GM19452 (cell line): ENCODE measurements at regions not wholly inside any gene's neighbourhood (a gene's known extent, or its start where the extent isn't known, plus 50 kb on each side); places are given as distances from the start of the nearest gene placed in this dataset.
"Not testable (repeated sequence)": the region's sequence is repeated elsewhere in the genome, so short reads cannot be mapped to it uniquely, and the experiment has no call there.

Experiments used
- ATAC-seq: cut with Tn5 transposase; IDR thresholded peaks from one replicate; pipeline ENCODE4 v1.9.1; 2021; ENCODE audit not compliant: unreplicated experiment

DNA sequence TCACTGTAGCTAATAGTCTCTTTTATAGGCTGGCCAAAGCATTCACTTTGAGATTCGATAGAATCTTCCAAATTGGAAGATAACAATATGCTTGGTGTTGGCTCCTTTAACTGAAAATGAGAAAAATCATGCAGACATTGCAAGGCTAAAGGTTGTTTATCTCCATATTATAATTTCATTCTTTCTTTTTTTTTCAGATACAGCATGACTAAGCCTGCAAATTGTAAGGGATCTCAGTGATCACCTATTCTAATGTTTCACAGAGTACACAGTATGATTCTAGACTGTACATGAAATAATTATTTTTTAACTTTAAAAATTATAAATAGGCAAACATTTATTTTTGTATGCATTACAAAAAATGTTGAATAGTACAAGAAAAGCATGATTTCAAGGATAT, 451.7 kb upstream of the DDI1 start:
- no peak for ATAC-seq

DNA sequence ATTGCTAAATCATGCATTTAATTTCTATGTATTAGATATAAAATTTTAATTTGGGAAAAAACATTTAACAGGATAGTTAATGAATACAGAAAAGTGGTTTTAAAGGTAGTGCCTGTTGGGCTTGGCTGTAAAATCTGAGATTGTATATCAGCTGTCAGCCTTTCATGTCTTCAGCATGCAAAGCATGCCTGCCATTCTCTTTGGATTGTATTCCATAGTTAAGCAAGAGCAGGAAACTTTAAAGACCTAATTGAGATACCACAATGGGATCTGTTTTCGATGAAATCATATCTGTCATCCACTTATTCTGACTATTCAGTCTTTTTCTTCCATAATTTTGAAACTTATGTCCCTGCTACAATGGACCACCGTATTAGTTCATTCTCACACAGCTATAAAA, 451.0 kb upstream of the DDI1 start:
- no peak for ATAC-seq

DNA sequence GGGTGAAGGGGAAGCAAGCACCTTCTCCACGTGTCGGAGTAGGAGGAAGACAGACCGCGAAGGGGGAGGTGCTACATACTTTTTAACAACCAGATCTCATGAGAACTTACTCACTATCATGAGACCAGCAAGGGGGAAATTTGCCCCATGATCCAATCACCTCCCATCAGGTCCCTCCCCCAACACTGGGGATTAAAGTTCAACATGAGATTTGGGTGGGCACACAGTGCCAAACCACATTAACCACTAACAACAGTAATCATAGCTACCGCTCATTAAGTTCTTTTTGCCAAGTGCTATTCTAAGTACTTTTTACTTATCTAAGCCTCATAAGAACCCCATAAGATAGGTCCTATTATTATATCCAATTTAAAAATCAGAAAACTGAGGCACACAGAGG, 450.5 kb upstream of the DDI1 start:
- ATAC-seq: no peak

DNA sequence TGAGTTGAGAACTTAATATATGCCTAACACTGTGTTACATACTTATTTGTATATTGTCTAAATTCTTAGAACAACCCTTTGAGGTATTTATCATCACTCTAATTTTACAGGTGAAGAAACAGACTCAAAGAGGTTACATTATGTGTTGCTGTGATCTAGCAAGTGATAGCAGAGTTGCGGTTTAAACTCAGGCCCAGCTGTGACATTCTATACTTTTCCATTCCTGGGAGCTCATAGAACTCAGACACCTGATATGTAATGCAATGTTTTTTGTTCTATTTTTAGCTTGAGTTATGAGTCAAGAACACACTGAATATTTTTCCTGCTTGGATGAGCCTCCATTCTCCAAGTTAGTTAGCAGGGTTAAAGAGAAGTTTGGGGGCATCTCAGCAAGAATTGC, 449.7 kb upstream of the DDI1 start:
- ATAC-seq: no peak

DNA sequence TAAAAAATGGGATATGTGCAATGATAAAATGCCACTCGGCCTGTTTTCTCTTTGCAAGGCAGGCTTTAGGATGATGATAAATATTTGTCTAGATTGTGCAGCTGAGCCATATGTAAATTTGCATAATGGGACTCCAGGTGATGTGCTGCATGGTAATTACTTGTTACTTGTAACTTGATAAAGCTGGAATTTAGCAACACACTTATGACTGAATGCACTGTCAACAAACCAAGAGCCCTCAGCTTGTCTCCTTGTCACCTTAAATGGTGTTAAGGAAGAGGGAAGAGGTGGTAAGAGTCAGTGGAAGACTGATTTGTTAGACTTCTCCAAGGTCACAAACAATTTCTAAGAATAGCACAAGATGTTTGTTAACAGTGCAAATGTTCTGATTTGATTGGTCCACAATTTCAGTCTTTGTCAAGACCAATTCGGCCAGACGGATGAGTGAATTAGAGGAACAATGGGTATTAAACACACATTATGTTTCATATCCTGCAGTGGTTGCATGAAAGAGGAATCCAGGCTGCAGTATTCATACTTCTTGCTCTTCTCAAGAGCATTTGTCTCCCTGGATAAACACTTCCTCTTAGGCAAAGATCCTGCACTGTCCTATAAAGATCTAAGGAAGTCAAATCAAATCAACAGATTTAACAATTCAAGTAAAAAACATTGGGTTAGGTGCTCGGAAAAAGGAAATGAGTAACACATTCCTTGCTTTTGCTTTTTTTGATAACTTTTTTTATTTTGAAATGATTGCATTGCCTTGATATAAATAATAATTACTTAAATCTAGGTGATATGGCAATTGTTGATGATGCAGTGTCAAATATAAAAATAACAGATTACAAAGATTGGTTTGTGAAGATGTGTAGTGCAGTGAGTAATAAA, 448.3 kb upstream of the DDI1 start:
- no peak for ATAC-seq

DNA sequence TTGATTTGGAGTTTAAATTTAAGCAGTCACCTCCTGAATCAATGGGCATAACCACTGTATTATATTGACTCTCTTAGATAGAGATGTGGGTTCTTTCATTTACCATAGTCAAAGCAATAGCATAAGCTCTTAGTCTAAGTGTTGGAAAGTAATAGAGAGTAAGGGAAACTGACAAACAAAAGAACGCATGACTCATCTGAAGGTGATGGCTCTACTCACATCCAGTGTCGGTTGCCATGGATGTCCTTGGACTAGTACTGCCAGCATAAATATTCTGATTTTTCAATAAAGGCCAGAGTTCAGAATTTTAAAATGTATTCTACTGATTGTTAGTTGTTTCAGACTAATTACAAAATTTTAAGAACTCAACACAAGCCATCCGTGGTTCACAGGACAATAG, 444.9 kb upstream of the DDI1 start:
- ATAC-seq: no peak

DNA sequence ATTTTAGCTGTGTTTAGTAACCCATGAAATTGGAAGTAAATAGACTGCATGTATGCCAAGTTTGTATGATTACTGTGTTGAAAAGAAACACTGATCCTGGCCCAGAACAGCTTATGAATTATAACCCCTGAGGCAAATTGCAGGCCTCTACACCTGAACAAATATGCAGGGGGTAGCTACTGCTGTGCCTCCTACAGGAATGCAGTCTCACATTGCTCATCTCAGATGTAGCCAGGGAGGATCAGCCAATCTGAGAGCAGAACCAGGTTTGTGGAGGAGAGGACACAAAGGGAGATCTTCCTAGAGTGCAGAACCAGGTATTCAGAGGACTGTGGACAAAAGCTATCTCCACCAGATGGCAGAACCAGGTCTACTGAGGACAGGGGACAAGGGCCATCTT, 442.2 kb upstream of the DDI1 start:
- no peak for ATAC-seq

DNA sequence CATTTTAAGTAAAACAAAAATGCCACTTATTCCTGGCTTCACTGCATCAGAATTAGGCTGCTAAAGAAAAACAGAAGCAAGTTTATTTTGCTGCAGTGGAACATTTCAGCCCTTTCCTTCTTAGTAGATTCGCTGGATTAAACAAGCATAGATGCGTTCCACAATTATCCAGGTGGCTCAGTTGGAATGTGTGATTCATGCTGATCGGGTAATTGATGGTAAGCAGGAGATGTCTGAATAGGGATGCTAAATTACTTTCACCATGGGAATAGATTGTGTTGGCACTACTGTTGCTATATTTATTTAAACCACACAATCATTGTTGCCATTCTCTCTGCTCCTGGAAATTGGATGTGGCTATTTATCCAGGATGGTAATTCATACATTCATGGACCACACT, 440.1 kb upstream of the DDI1 start:
- no peak for ATAC-seq

DNA sequence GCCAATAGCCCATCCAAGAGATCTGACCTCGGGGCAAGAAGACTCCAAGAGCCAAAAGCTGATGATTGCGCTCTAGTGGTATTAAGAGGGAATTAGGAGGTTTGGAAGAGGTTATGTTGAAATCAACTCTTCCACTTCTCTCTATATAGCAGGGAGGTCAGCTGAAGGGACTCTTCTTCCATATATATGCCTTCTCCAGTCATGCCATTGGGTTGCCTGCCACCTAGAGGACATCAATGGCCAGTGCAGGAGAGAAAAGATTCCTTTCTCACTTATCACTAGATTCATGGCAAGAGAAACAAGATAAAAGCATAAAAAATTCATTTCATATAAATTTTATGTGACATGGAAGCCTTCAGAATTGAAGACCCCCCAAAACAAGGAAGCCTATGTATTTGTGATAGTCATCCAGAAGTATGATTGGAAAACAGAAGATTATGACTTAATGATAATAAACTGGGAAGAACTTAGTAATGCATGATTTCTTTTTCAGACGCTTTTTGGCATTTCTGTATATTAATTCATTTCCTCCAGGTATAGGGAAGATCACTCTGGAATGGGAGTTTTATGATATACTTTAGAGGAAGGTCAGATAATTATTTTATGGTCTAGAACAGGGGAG, 435.1 kb upstream of the DDI1 start:
- peak; percentile 97 for ATAC-seq

DNA sequence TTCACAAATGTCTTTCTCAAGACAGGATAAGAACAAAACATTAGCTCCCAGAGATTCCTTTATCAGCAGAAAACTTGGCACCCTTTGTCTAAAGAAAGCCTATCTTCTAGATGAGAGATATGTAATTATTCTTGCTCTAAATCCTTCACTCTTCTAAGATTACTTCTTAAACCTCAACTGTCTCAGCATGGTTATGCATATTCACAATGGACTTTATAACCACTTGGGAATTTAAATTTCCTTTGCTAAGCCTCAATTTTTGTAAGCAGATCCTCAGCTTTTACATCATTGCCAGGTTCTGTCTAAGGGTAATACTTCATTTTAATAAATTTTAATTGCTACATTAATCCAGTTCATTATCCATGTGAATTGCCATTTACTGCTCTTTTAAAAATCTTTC, 433.6 kb upstream of the DDI1 start:
- no peak for ATAC-seq

DNA sequence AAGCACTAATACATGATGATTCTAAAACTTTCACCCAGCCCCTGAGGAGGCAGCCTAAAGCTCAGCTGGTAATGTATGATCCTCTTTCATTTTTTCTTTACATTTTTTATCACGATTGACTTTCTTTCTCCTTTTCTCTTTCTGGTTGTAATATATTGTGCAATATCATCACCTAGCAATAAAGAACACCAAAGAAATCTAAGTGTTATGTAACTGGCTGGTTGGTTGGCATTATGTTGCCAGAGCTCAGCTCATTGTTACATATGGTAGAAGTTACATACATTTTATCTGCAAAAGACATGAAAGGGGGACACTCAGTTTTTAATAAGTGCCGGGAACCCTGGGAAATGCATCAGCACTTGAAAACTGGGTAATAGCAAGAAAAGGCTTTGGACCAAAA, 432.1 kb upstream of the DDI1 start:
- no peak for ATAC-seq

DNA sequence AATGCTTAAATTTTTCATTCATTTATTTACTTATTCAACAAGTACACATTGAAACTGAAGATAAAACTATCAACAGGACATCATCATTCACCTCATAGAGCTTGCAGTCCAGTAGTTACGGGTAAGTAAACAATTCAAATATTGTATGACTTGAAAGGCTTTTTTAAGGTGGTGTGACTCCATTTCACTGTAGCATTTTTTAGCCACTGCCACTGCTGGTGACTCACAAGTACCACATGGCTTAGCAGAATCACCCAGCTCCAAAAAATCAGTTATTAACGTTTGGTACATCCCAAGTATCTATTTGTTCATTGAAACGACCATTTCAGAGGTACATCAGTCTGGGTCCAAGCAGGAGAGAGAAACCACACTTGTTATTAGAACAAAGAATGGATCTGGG, 427.9 kb upstream of the DDI1 start:
- ATAC-seq: no peak

DNA sequence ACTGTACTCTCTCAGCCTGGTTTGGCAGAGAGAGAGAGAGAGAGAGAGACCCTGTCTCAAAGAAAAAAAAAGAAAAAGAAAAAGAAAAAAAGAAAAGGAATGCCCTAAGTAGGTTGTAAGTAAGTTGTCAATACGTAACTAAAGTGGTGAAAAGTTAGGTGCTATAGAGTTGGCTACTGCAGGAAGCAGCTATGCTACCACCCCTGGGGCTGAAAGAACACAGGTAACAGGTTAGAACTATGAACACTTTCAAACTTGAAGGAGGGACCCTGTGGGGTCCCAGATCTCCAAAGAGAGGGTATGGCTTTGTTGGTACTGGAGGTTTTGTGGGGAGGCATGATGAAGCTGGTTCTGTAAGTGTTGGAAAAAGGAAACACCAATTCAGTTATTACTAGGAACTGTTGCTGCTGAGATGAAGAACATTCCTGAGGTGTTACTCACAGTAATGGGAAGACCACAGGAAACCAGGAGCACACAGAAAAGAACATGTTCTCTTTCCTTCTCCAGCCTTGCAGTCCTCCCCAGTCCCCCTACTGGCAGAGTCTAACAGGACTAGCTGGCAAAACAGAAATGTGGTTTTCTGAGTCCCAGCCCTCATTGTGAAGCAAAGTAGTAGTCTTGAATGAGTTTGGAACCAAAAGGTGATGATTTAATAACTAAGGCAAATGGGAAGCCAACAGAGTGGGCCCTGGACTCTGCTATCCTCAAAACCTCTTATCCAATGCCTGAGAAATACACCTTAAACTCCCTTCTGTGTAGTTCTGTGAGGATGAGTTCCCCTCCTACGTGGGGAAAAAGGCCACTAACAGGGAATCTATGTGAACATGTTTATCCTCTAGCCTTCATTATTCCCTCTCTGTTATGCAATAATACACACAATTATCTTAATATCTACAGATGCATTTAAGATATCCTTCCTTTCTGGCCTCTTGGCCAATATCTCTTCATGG, 427.0 kb upstream of the DDI1 start:
- no peak for ATAC-seq

DNA sequence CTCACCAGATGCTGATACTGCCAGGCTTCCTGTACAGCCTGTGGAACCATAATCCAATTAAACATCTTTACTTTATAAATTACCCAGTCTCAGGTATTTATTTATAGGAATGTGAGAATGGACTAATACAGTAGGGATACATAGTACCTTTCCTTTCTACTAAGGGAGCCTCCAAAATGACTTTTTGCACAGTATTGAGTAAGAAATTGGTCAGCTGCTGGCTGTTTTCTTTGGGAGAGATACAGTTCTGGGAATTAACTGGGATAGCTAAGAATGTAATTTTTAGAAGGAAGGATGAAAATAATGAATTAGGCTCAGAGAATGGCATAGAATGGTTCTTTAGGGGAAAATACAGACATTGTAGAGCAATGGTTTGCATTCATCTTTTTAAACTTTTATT, 426.0 kb upstream of the DDI1 start:
- ATAC-seq: no peak

DNA sequence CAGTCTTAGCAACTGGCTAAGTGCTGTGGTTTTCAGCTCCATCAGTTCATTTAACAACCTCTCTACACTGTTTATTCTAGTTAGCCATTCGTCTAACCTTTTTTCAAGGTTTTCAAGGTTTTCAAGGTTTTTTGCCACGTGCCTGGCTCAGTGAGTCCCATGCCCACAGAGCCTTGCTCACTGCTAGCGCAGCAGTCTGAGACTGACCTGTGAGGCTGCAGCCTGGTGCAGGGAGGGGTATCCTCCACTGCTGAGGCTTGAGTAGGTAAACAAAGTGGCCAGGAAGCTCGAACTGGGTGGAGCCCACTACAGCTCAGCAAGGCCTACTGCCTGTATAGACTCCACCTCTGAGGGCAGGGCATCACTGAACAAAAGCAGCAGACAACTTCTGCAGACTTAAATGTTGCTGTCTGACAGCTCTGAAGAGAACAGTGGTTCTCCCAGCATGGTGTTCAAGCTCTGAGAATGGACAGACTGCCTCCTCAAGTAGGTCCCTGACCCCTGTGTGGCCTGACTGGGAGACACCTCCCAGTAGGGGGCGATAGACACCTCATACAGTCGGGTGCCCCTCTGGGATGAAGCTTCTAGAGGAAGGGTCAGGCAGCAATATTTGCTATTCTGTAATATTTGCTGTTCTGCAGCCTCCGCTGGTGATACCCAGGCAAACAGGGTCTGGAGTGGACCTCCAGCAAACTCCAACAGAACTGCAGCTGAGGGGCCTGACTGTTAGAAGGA, 424.7 kb upstream of the DDI1 start:
- ATAC-seq: not testable (repeated sequence)

DNA sequence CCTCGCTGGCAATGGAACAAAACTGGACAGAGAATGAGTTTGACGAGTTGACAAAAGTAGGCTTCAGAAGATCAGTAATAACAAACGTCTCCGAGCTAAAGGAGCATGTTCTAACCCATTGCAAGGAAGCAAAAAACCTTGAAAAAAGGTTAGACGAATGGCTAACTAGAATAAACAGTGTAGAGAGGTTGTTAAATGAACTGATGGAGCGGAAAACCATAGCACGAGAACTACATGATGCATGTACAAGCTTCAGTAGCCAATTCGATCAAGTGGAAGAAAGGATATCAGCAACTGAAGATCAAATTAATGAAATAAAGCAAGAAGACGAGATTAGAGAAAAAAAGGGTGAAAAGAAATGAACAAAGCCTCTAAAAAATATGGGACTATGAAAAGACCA, 424.0 kb upstream of the DDI1 start:
- not testable (repeated sequence) for ATAC-seq

DNA sequence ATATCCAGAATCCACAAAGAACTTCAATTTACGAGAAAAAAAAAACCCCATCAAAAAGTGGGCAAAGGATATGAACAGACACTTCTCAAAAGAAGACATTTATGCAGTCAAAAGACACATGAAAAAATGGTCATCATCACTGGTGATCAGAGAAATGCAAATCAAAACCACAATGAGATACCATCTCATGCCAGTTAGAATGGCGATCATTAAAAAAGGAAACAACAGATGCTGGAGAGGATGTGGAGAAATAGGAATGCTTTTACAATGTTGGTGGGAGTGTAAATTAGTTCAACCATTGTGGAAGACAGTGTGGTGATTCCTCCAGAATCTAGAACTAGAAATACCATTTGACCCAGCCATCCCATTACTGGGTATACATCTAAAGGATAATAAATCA, 419.9 kb upstream of the DDI1 start:
- not testable (repeated sequence) for ATAC-seq

DNA sequence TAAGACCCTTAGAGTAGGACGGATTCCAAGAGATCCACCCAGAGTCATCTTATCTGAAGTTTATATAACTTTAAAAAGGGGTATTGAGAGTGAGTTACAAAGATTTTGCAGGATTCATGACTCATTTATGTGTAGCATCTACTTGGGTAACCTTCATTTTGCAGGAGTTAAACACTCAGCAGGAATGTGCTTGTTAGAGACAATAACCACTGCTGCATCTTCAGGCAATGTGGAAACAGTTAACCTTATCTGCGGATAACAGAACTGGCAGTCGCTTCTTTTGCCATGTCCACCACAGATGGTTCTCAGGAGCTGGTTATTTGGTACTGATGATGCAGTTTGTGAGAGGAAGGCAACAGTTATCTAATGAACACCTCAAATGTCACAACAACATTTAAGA, 417.9 kb upstream of the DDI1 start:
- no peak for ATAC-seq

DNA sequence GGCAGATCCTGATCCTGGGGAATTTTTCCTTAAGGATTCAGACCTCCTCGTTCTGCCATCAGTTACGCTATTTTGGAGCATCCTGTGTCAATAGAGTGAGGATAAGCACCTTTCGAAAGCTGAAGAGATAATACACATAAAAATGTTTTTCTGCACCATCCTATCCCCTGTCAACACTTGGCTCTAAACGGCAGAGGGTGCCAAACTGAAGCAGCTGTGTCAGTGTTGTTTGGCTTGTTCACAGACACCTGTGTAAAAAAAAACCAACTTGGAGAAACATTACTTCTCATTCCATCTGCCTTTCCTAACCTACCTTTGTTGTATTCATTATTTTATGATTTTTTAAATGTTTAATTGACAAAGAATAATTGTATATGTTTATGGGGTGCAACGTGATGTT, 417.0 kb upstream of the DDI1 start:
- ATAC-seq: no peak

DNA sequence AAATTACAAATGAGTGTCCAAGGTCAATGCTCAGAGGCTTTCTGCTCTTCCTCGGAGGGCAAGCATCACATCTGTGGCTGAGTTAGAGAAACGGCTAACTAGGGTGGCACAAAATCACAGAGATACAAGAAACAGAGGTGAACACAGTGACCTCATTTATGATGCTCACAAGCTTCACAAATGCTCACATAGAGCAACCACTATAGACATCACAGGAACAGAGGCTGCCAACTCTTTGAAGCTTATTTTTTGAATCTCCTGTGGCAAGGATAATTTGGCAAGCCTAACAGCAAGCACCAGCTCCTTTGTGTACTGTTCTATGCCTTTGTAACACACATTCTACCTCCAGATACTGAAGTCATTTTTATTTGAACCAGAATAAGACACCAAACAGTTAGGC, 416.5 kb upstream of the DDI1 start:
- ATAC-seq: no peak

DNA sequence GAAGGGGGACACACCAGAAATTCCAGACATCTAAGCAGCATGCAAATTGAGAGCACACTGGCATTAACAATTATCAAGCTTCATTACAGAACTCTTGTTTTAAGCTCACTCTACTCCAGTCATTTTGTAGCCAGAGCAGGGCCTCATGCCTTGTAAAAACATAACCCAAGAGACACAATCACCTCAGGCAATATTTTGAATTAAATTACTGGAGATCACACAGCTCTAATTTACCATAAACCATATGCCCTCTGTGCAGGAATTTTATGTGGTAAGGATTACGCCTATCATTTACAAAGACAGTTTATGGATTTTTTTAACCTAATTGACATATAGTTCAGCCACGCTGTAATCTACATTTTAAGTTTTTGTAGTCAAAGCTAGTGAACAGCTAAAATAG, 414.1 kb upstream of the DDI1 start:
- no peak for ATAC-seq
